ENCODE measurements at regions not wholly inside any gene's neighbourhood (a gene's known extent, or its start where the extent isn't known, plus 50 kb on each side); places are given as distances from the start of the nearest gene placed in this dataset.
A peak's percentile ranks its signal among the peaks of the same experiment; 100 is the strongest.
"Not testable (repeated sequence)": the region's sequence is repeated elsewhere in the genome, so short reads cannot be mapped to it uniquely, and the experiment has no call there.

DNA sequence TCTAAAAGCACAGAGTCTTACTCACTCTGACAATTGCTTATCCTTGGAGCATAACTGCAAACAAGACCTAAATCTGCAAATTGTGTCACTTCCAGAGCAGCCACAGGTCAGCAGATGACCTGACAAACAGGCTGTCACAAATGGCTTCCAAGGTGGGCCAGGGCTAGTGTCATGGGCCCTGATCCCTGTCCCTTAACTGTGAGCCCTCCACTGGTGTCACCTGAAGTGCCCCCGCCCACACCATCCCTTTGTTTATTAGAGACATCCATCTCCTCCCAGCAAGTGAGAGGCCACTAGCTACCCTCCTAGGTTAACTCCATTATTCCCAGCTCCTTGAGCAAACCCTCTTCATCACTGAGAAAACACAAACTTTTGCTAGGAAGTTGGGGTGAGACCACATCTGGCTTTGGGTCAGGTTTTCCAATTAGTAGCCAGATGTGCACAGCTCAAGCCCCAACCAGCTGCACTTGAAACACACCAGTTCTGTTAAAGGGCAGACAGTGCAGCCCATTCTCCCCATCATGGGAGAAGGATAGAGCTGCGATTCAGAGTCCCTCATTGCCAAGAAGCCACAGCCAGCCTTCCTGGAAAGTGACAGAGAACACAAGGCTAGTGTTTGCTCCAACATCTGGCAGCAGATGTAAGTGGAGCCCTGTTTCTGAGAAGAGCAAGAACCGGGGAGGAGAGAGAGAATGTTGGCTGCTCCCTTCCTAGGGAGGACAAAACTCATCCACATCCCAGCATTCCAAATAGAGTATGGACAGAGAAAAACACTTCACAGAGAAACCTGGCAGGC, 75.7 kb upstream of the NANOS1 start:
- no peak for DNase-seq

DNA sequence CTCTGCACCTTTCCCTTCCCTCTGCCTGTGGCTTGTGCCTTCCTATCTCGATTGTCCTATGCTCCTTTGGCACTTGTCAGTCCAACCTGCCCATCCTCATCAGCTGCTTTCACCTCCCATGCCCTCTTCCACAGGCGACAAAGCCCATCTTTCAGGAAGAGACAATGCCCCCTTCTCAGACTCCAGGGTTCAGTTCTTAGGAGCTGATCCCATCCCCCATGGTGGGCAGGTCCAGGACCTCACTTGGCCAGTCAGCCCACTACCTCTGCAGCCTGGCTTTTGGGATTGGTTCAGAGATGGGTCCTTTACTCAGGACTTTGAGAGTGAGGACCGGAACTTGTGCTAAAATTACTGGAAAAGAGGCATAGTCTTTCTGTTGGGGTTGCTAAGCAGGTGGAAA, 74.0 kb upstream of the NANOS1 start:
- DNase-seq = no peak

DNA sequence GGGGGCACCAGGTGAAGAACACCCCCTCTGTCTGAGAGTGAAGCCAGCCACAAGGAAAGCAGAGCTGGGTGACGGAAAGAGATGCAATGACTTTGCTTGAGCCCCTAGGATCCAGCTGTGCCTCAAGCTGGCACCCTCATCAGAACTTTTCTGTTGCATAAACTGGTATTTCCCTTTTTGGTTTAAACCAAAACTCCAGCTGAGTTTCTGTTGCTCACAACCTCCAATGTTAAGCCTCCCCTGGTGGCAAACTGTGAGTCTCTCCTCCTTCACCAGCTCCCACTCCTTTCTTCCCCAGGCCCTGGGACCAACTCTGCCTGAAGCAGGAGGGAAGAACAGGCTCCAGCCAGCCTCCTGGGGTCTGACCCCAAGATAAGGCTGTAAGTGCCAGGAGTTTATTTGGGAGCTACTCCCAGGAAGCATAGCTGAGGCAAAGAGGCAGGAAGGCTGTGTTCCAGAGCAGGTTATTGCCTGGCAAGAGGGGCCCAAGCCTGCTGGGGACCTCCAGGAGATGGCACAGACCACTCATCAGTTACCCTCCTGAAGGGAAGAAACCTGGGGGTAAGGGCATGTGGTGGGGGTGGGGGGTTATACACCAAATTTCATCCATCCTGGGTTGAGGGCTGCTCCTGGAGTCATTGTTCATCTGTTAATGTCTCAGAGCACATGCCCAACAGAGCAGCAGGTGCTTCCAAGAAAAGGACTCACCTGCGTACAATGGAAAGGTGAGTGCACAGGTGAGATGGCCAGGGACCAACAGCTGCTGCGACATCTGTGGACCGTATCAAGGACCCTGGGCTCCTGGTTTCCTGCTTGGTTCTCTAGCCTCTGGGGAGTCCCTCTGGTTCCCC, 73.3 kb upstream of the NANOS1 start:
- DNase-seq = peak; percentile 3

DNA sequence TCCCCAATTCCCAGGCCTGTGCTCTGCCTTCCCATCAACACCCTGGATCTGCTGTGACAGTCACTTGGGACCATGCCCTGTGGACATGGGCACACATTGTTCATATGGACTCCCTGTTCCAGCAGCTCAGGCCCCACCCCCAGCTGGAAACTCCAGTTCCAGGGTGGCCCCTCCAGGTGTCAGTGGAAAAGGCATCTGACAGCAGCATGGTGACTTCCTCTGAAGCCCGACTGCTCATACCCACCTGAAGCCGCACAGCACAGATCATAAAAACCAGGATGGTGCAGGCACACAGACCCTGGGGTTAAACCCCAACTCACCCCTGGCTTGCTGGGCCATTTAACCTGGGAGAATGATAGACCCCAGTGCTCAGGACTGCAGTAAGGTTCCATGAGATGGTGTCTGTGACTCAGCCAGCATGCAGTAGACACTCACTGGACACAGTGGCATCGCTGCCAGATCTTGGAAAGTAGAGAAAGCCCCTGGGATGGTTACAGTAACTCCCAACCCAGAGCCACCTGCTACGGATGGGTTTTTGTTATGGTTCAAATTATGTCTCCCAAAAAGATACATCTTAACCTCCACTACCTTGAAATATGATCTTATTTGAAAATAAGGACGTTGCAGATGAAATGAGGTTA, 72.6 kb upstream of the NANOS1 start:
- no peak for DNase-seq

DNA sequence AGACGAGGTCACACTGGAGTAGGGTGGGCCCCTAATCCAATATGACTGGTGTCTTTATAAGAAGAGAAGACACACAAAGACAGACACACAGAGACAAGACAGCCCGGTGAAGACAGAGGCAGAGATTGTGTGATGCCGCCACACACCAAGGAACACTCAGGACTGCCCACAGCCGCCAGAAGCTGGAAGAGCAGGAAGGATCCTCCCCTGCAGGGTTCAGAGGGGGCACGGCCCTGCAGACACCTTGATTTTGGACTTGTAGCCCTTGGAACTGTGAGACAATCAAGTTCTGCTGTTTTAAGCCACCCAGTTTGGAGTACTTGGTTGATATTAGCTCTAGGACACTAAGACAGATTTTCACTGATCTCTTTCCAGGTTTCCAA, 72.1 kb upstream of the NANOS1 start:
- no peak for DNase-seq

DNA sequence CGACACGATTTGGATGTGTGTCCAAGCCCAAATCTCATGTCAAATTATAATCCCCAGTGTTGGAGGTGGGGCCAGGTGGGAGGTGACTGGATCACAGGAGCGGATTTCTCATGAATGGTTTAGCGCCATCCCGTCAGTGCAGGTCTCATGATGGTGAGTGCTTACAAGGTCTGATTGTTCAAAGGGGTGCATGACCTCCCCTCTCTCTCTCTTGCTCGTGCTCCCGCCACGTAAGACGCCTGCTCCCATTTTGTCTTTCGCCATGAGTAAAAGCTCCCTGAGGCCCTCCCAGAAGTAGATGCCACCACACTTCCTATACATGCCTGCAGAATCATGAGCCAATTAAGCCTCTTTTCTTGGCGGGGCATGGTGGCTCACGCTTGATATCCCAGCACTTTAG, 71.5 kb upstream of the NANOS1 start:
- DNase-seq = no peak

DNA sequence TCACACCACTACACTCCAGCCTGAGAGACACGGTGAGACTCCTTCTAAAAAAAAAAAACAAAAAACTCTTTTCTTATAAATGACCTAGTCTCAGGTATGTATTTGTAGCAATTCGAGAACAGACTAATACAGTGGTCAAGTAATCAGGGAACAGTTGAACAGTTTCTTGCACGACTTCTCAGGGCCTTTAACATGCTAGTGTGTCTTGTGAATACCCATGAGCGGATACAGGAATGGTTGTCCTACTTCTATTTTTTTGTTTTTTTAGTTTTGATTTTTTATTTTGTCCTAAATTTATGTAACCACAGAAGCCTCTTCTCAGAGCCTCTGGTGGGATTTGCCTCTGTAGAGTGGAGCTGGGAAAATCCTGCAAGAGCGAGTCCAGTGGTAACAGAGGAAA, 71.0 kb upstream of the NANOS1 start:
- DNase-seq = no peak

DNA sequence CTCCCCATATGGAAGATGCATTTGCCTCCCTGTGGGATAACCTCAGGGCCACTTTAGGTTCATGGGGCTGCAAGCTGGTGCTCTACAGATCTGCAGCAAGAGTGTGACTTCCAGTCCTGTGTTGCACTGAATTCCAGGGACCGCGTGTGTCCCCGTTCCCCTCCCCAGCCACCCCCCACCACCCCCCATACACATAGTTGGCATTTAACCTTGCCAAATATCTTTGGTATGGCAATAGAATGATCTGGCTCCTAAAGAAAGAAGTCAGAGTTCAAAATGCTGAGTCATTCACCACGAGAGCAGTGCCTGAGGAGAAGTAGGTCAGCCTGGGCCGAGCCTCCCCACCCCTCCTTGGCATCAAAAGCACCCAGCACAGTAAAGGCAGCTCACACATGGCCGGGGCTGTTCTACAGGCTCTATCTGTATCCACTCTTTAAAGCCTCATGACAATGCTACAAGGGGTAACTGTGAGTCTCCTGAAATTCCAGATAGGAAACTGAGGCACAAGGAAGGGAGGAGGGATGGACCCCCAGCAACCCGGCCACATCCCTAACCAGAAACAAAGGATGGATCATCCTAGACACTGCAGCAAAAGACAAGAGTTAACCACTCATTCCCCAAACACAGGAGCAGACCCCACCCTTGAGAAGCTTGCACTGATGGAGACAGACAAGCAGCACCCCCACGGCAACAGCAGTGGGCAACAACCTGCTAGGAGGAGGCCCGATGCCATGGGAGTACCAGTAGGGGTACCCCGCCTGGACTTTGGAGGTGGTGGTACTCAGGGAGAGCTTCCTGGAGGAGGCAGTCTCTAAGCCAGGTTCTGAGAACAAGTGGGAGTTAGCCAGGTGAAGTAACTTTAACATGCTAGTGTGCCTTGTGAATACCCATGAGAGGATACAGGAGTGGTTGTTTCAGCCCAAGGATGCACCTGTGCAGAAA, 70.3 kb upstream of the NANOS1 start:
- DNase-seq = no peak

DNA sequence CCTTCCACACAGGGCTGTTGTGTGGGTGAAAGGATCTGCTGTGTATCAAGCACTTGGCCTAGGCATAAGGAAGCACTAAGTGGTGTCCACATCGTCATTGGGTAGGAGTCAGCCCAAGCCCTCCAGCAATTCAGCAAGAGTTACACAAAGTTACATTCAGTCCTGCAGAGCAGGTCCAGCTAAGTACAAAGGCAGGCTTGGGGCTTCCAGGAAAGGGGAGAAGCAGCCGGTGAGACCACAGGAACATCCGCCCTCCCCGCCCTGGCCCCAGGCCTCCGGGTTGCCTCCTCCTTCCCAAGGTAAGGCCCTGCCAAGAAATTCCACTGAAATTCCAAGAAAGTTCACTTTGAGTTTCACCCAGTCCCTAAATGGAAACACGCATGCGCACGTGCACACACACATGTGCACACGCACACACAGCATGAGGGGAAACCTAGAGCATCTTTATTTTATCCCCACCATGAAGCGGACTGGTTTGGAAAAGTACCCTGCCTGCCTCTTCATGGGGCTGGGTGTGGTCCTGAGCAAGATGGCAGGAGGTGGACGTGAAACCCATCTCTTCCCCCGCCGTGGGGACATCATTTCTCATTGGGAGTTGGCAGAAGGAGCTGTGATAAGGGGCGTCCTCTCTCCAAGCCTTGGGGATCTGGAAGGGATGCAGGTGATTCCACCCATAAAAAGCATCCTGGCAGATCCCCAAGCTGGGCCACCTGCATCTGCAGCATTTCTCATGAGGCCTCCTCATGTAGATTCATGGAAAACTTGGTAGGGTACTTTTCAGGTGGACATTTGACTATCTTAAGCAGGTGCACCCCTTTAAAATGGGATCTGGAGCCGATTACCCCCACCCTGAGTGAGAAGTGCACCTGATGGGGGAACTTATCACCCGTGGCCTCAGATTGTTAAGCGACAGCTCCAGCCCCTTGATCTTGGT, 69.1 kb upstream of the NANOS1 start:
- no peak for DNase-seq

DNA sequence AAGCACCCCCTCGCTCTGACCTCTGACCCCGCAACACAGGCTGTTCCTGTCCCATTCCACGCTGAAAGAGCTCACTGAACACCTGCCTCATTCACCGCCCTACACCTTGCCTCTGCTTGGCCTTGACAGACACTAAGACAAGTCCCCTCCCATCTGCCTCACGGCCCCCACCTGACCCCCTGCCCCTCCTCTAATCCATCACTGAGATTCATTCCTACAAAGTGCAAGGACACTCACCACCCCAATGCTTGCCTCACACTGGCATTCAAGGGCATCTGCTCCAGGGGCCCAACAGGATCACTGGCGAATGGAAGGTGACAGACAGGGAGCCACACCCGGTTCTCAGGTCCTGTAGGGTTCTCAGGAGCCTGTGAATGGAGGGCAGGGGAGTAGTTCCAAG, 68.1 kb upstream of the NANOS1 start:
- no peak for DNase-seq

DNA sequence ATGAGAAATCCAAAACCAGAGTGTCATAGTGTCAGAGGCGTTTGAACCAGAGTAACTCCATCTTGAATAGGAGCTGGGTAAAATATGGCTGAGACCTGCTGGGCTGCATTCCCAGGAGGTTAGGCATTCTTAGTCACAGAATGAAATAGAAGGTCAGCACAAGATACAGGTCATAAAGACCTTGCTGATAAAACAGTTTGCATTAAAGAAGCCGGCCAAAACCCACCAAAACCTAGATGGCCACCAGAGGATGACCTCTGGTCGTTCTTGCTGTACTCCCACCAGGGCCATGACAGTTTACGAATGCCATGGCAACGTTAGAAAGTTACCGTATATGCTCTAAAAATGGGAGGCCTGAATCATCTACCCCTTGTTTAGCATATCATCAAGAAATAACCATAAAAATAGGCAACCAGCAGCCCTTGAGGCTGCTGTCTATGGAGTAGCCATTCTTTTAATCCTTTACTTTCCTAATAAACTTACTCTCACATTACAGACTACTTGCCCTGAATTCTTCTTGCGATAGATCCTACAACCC, 67.1 kb upstream of the NANOS1 start:
- not testable (repeated sequence) for DNase-seq

DNA sequence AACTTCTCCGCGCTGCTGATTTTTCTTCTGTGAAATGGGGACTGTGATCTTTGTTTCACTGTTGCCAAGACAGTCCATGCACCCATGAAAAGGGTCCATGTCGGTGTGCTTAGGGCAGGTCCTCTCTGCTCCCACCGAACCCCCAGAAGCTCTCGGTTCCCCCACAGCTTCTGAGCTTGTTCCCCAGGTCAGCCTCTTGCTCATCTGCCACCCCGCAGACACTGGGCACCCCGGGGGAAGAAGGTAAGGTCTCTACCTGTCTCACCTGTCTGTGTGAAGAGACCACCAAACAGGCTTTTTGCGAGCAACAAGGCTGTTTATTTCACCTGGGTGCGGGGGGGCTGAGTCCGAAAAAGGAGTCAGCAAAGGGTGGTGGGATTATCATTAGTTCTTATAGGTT, 66.2 kb upstream of the NANOS1 start:
- DNase-seq = no peak

DNA sequence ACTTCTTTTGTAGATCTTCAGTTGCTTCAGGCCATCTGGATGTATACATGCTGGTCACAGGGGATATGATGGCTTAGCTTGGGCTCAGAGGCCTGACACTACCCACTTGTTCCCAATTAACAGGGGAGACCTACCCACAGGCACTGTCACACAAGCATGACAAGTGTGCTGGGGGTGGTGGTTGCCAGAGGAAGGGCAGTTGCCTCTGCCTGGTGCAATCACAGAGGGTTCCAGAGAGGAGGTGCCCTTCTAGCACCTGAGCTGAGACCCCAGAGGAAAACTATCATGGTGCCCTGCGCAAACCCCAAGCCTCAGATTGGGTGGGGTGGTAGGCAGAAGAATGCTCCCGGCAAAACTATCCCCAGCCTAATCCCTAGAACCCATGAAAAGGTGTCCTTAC, 65.6 kb upstream of the NANOS1 start:
- no peak for DNase-seq

DNA sequence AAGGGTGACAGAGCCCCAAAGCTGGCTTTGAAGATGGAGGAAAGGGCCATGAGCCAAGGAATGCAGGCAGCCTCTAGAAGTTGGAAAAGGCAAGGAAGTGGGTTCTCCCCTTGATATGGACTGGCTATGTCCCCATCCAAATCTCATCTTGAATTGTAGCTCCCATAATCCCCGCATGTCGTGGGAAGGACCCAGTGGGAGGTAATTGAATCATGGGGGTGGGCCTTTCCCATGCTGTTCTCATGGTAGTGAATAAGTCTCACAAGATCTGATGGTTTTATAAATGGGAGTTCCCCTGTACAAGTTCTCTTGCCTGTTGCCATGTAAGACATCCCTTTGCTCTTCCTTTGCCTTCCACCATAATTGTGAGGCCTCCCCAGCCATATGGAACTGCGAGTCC, 65.0 kb upstream of the NANOS1 start:
- DNase-seq = not testable (repeated sequence)

DNA sequence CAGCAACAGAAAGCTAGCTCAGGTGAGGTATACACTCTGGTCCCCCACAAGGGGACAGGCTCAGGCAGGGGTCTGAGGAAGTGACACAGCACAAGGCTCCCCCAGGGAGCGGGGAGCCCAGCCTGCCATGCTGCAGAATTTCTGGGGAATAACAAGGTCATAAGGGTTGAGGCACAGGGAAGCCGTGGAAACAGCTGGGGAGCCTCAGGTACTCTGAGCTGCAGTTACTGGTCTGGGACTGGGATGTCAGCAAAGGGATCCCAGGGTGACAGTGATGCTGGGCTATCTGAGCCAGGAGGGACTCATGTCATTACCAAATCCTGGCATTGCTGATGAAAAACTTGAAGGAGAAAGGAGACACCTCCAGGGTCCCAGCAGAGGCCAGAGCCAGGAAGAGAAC, 64.4 kb upstream of the NANOS1 start:
- no peak for DNase-seq

DNA sequence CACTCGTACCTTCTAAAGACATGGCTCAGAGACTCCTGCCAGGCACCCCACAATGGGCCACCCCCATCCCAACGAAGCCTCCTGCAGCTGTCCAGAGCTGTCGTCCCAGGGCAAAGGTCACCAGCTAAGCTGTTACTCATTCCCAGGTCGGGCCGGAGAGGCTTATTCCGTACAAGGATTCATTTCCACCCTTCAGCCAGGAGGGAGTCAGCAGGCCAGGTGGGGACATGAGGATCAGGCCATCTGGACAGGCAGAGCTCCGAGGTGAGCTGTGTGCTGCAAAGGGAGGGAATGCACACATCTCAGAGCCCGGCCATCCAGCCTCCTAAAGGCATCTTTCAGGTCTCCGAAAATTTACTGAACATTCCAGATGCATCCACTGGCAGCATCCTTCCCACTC, 63.9 kb upstream of the NANOS1 start:
- DNase-seq = no peak

DNA sequence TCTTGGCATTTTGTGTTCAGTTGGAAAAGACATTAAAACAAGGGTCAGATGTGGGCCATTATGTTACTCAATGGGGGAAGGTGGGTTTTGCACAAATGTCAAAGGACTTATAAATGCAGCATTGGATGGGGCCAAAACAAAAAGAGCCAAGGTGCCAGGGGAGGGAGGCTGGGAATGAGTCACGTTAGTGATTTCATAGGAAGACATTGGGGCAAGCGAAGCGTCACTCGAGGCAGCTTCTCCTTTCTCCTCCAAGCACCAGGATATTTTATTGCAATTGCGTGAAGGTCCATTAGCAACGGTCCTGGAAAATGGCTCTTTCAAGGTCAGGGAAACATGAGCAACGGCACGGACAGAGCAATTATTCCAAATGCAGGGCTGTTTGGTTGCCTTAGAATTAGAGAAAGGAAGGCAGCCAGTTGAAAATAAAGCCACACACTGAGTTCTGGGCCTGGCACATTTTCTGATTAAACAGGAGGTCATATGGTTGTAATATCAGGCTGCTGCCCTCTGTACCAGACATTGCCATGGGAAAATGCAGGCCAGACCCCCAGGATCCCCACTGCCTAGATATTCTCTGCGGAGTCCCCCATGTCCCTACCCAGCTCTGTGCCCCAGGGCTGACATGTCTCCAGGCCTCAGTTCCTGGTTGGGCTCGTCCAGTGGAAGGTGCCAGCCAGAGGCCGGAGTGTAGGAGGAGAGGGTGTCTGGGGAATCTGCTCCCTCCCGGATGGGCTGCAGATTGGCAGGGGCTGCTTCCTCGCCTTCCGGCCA, 63.3 kb upstream of the NANOS1 start:
- no peak for DNase-seq

DNA sequence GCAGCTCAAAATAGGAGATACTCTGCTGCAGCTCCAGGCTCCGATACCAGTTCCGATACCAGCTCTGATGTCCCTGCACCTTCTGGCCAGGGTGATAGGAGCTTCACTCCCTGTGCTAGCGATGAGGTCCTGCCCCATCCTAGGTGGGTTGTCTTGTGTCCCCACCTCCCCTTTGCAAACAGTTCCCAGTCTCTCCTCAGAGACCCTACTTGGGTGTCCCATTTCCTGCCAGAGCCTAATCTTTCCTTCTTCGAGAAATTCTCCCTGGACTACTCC, 62.7 kb upstream of the NANOS1 start:
- DNase-seq = no peak

DNA sequence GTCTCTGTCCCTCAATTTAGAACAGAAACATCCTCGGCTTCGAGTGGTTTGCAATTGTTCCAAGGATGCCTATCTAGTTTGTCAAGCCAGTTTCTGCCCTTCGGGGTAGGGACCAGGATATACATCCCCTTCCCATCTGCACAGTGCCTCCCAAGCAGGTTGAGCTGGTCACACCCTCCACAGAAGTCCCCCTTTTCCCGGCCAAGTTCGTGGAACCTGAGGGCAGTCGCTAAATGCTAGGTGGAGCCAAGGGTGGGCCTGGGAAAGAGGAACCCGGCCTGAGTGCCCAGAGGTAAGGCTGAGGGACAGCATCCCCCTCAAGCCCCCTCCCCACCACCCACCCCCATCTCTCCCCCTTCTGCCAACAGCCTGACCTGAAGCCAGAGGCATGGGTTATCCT, 62.4 kb upstream of the NANOS1 start:
- DNase-seq = no peak

DNA sequence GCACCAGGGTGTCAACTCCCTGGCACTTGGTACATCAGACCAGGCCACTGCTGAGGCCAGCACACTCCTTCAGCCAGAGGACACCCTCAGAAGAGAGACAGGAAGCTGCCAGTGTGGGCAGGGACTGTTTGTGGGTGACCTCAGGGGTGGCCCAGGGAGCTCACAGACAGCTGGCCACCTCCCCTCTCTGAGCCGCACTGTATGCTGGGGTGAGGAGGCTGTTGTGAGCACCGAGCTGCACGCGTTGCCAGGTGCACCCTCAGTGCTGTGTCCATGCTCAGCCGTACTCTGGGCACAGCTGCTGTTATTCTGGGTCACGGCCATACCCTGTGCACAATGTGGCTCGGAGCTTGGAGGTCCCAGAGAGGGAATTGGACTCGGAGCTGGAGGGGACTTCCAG, 61.5 kb upstream of the NANOS1 start:
- no peak for DNase-seq

DNA sequence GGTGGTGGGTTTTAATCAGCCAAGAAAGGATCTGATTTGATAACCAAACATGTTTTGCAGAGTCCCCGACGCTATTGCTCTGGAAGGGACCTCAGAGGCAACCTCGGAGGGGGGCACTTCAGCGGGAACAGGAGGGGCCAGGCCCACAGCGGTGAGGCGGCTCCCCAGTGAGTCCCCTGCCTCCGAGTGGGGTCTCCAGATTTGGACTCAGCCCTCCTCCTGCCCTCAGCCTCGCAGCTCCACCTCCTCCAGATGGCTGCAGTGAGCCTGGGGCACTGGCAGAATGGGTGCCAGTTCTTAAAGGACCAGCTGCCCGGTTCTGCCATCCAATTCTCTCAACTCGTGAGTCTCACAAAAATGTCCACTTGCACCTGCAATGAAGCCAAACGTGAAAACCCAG, 61.0 kb upstream of the NANOS1 start:
- no peak for DNase-seq
